Erythroblast (primary cell): ENCODE measurements at regions not wholly inside any gene's neighbourhood (a gene's known extent, or its start where the extent isn't known, plus 50 kb on each side); places are given as distances from the start of the nearest gene placed in this dataset.

ENCODE experiments used
- GATA1 ChIP-seq: IDR thresholded peaks from 2 replicates; pipeline ENCODE4 v1.6.1; 2011; ENCODE audit warnings: low read depth, mild to moderate bottlenecking, control low read depth, low read length, moderate library complexity
- POLR2A ChIP-seq: IDR thresholded peaks from 2 replicates; pipeline ENCODE4 v1.6.1; 2011; ENCODE audit warnings: mild to moderate bottlenecking, low read length

- TF ChIP-seq POLR2A = no peak
- TF ChIP-seq GATA1 = no peak
These were observed 97.2 kb upstream of the PMEPA1 start for GRCh38 chr20:57806975-57807374.
